ACHN (cell line): ENCODE measurements at regions not wholly inside any gene's neighbourhood (a gene's known extent, or its start where the extent isn't known, plus 50 kb on each side); places are given as distances from the start of the nearest gene placed in this dataset.
"Not testable (repeated sequence)": the region's sequence is repeated elsewhere in the genome, so short reads cannot be mapped to it uniquely, and the experiment has no call there.

Experiments used
- DNase-seq: peaks from one replicate; pipeline ENCODE4 v3.0.0-alpha.2; 2015
- in situ Hi-C: cut with HindIII; loops from 2 replicates; pipeline ENCODE4 v1.10.0; 2017; ENCODE audit warnings: low sequenced_read_pairs, low pct_ligation_motif_present, low pct_unique_long_range_greater_than_20kb

DNA sequence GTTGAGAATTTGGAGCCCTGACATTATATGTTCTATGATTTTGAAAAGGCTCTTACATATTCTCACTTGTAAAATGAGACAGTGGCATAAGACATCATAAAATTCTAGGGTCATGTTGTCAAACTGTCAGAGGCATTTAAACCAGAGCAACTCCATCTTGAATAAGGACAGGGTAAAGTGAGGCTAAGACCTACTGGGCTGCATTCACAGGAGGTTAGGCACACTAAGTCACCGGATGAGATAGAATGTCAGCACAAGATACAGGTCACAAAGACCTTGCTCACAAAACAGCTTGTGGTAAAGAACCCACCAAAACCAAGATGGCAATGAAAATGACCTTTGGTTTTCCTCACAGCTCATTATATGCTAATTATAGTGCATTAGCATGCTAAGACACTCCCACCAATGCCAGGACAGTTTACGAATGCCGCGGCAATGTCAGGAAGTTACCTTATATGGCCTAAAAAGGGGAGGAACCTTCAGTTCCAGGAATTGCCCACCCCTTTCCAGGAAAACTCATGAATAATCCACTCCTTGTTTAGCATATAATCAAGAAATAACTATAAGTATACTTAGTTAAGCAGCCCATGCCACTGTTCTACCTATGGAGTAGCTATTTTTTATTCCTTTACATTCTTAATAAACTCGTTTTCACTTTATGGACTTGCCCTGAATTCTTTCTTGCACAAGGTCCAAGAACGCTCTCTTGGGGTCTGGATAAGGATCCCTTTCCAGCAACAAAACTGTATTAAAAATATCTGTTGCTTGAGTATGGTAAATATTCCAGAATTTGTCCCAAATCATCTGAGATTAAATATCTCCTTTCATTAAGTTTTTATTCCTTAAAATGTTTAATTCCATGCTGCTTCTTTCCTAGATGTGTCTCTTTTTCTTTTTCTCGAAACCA, 406.4 kb downstream of the METTL4 start:
- in situ Hi-C loops: no loop called here
- DNase-seq: no peak

DNA sequence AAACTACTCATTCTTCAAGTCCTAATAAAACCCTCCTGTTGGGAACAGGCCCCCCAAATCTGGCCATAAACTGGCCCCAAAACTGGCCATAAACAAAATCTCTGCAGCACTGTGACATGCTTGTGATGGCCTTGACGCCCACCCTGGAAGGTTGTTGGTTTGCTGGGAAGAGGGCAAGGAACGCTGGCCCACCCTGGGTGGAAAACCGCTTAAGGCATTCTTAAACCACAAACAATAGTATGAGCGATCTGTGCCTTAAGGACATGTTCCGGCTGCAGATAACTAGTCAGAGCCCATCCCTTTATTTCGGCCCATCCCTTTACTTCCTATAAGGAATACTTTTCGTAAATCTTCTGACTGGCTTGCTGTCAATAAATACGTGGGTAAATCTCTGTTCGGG, 404.4 kb downstream of the METTL4 start:
- DNase-seq, in situ Hi-C loops: not testable (repeated sequence)

DNA sequence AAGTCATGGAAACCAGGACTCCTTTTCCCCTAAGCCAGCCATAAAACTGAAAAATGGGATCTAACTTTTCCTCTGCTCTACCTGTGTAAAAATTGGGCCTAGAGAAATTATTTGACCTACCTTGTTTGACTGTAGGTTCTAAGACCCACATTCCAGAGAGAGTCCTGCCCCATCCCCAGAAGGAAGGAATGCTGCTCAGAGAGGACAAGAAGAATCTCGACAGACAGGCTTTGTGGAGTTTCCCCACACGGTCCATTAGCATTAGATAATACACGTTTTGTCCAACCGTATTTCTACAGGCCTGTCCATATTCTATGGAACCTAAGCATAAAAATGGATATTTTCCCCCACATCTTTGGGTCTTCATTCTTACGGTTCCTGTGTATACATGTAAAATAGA, 403.3 kb downstream of the METTL4 start:
- in situ Hi-C loops: no loop called here

DNA sequence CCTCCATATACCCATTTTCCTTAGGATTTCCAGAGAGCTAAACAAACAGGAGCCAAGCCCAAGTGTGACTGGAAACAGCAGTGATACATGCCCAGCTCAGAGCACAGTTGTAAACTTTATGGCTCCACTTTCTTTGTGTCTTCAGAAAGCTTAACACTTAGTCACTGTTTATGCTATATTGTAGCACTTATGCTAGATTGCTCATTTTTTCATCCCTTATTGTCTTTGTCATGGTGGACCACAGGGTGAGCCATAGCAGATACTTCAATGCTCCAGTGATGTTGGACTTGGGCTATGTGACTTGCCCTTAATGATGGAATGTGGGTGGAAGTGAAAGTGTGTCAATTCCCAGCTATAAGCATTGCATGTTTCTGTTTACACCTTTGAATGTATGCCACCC, 401.6 kb downstream of the METTL4 start:
- DNase-seq: no peak
- in situ Hi-C loops: no loop called here

More for the DNA sequence above, 403.3 kb downstream of the METTL4 start:
- DNase-seq: no peak

GRCh38 chr18:2171840-2172625, 399.3 kb downstream of the METTL4 start:
- in situ Hi-C loops: no loop called here
- DNase-seq: no peak

GRCh38 chr18:2172881-2173280, 398.4 kb downstream of the METTL4 start:
- DNase-seq: no peak
- in situ Hi-C loops: no loop called here

DNA sequence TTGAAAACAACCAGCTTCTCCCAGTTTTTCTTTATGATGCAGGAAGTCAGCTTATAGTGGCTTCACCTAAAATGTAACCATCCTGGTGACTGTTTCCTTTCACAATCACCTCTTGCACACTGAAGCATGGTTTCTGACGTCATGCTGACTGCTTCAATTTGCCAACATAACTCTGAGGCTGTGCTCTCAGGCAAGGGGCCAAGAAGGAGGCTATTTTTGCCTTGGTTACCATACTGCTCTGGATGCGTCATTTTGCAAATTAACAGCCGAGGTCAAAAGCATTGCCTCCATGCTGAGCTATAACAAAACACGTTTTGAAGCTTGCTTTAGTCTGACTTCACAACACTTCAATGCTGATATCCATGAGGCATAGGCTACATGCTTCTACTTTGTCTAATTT, 397.8 kb downstream of the METTL4 start:
- in situ Hi-C loops: no loop called here
- no peak for DNase-seq

- no peak for DNase-seq
- in situ Hi-C loops: no loop called here
These were observed 393.3 kb downstream of the METTL4 start for GRCh38 chr18:2178036-2178435.

DNA sequence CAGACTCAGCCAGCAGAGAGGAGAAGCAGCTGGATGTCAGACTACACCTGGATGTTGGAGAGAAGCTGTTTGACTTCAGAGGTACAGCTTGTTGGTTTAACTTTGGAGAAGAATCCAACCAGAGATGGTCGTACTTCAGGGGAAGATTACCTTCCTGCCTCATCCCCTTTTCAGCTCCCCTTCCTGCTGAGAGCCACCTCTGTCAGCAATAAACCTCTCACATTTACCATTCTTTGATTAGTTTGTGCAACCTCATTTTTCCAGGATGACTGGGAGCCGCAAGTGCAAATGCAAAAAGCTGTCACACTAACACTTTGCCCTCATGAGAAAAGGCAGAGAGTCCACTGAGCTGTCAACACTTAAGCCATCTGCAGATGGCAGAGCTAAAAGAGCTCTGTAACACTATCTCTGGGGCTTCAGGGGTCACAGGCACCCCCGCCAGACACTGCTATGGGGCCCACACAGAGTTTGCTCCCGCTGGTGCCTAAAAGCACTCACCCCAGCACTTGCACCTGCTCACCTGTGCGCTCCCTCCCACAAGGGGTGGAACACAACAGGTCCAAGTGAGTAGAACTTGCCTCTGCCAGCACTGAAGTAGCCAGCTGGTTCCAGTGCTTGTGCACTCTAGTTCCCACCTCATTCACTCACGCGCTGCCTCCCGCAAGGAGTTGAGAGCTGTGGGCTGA, 391.7 kb downstream of the METTL4 start:
- in situ Hi-C loops: no loop called here
- DNase-seq: no peak

- in situ Hi-C loops: no loop called here
- DNase-seq: no peak
These were observed 390.7 kb downstream of the METTL4 start for GRCh38 chr18:2180586-2180985.

DNA sequence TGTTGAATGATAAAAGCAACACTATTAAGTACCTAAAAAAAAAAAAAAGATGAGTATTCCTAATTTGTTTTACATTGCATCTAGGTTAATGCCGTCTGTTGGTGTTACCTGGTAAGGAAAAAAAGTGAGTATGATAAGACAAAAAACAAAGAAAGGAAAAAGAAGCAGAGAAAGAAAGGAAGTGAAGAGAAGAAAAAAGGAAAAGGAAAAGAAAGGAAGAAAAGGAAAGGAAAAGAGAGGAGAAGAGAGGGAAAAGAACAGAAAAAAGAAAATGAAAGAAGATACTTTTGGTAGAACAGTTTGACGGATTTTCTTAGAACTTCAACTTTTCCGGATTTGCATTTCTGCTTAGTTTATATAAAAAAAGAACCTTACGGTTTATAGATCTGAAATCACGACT, 387.9 kb downstream of the METTL4 start:
- no peak for DNase-seq
- in situ Hi-C loops: no loop called here

- no peak for DNase-seq
- in situ Hi-C loops: no loop called here
These were observed 384.3 kb downstream of the METTL4 start for GRCh38 chr18:2186967-2187366.

DNA sequence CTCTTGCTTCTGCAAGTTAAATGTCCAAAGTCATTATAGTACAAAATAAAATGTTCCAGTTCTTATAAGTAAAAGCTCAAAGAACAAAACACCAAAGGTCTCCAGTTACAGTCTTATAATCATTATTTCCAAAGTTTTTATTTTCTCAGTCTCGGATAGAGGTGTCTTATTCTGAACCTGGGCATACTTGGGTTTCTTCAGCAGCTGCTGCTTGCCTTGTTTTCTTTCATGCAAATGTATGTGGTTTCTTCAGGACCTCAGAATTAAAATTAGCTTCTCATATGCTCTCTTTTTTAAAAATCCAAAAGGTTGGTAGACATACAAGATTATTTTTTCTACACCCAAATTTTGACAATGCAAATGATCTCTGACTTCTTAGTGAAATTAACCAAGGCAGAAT, 383.0 kb downstream of the METTL4 start:
- no peak for DNase-seq
- in situ Hi-C loops: no loop called here

- no peak for DNase-seq
- in situ Hi-C loops: no loop called here
These were observed 380.0 kb downstream of the METTL4 start for GRCh38 chr18:2191180-2191790.

DNA sequence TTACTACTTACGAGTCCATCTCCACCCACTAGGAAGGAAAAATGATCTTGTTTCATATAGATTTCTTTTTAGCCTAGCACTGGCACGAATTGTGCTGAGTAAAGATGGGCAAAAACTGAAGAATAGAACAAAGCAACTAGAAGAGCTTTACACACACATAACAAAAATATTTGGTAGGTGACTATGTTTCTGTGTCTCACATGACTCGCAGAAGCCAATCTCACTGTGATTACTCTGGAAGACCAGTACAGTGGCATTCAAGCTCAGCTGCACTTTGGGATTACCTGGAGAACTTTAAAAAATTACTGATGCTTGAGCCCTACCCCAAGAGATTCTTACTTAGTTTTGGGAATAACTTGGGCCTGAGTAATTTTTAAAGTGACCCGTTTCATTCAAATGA, 378.7 kb downstream of the METTL4 start:
- in situ Hi-C loops: no loop called here
- DNase-seq: no peak

- no peak for DNase-seq
- in situ Hi-C loops: no loop called here
These were observed 373.4 kb downstream of the METTL4 start for GRCh38 chr18:2197946-2198345.

DNA sequence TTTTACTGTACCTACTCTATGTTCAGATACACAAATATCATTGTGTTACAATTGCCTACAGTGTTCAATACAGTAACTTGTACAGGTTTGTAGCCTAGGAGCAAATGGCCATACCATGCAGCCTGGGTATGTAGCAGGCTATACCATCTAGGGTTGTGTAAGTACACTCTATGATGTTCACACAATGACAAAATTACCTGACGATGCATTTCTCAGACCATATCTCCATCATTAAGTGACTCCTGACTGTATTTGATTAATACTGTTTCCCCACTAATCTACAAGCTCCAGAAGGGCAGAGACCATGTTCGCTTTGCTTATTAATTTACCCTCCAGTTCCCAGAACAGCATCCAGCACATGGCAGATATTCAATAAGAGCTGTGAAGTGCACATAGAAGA, 372.2 kb downstream of the METTL4 start:
- DNase-seq: no peak
- in situ Hi-C loops: no loop called here

GRCh38 chr18:2201036-2201600, 370.2 kb downstream of the METTL4 start:
- no peak for DNase-seq
- in situ Hi-C loops: no loop called here

DNA sequence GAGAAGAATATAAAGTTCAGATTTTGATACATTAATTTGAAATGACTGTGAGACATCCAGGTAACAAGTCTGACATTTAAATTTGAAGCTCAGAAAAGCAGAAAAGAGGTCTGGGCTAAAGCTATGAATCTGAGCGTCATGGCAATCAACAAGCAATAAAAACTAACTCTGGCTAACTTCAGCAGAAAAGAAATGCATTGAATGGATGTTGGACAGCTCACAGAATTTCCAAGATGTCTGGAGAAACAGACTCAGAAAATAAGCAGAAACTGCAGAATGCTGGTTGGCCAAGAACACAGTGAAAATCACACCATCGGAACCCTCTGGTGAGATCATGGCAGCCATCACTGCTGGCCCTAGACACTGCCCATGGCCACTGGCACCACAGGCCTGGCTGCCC, 366.6 kb downstream of the METTL4 start:
- in situ Hi-C loops: no loop called here
- DNase-seq: no peak
